Calu3 (cell line): ENCODE measurements at regions not wholly inside any gene's neighbourhood (a gene's known extent, or its start where the extent isn't known, plus 50 kb on each side); places are given as distances from the start of the nearest gene placed in this dataset.

ENCODE experiments used
- BruUV-seq: library from RNA; stranded (reverse); fragments of 400-500 nt; replicated peaks from 2 replicates; lab custom pipeline; 2021; lab: Mats Ljungman, UMichigan
- CTCF ChIA-PET: fragments of 300-600 bp; sonication (Branson Sonifier 250); formaldehyde crosslinking; loops from one replicate; lab custom pipeline; 2022; ENCODE audit warnings: antibody characterized with exemption; lab: Charles Lee
- DNase-seq: peaks from one replicate; pipeline ENCODE4 v3.0.0; 2022
- H3K27ac Mint-ChIP-seq: one replicate; pipeline ENCODE4 v1.8.0; 2022; ENCODE audit warnings: mixed read lengths; ENCODE audit not compliant: unreplicated experiment
- H3K27me3 Mint-ChIP-seq: one replicate; pipeline ENCODE4 v1.8.0; 2022; ENCODE audit warnings: mixed read lengths; ENCODE audit not compliant: unreplicated experiment
- H3K36me3 Mint-ChIP-seq: one replicate; pipeline ENCODE4 v1.8.0; 2022; ENCODE audit warnings: mild to moderate bottlenecking, moderate library complexity, mixed read lengths; ENCODE audit not compliant: insufficient read depth, unreplicated experiment
- H3K4me1 Mint-ChIP-seq: one replicate; pipeline ENCODE4 v1.8.0; 2022; ENCODE audit warnings: mild to moderate bottlenecking, low read depth, mixed read lengths; ENCODE audit not compliant: unreplicated experiment
- H3K4me3 Mint-ChIP-seq: one replicate; pipeline ENCODE4 v1.8.0; 2022; ENCODE audit warnings: mild to moderate bottlenecking, low read depth, moderate library complexity, mixed read lengths; ENCODE audit not compliant: unreplicated experiment
- H3K9me3 Mint-ChIP-seq: one replicate; pipeline ENCODE4 v1.8.0; 2022; ENCODE audit warnings: low read depth, mixed read lengths; ENCODE audit not compliant: unreplicated experiment
- intact Hi-C: fragments of 100-400 bp; cut with micrococcal nuclease; formaldehyde crosslinking; loops from one replicate; pipeline ENCODE4 v1.10.0; 2022; ENCODE audit not compliant: unreplicated experiment
- TF ChIP-seq, protein P1 (sequence below): fragments of 200-600 bp; IDR thresholded peaks from one replicate; pipeline ENCODE4 v1.8.0; 2022; ENCODE audit warnings: antibody characterized with exemption; ENCODE audit not compliant: unreplicated experiment

DNA sequence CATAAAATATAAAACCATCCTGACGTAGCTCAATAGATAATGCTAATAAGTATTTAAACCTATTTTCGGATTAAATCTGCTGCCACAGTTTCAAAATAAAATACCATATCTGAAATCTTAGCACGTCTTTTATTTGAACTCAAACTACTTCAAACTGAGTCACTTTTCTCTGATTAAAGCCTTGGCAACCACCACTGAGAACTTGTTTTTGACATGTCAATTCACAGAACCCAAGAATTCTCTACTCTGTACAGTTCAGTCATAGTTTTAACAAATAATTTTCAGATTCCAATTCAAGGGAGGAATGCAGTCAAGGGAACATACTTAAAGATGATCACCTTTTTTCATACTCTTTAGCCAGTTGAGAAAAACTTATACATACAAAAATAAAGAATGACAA, 643.2 kb downstream of the KCNT2 start:
- BruUV-seq: no TSS peak
- no peak for DNase-seq
- Mint-ChIP-seq H3K4me1 (no peaks in the 10 kb centered on the region), H3K27ac (no peak overlapping the region), H3K36me3 (no peaks in the 10 kb centered on the region), H3K27me3 (no peaks in the 10 kb centered on the region), H3K4me3 (no peak overlapping the region), H3K9me3 (no peaks in the 10 kb centered on the region)
- intact Hi-C loops: no loop called here
- CTCF ChIA-PET: no interaction called here
- TF ChIP-seq, protein P1, sequence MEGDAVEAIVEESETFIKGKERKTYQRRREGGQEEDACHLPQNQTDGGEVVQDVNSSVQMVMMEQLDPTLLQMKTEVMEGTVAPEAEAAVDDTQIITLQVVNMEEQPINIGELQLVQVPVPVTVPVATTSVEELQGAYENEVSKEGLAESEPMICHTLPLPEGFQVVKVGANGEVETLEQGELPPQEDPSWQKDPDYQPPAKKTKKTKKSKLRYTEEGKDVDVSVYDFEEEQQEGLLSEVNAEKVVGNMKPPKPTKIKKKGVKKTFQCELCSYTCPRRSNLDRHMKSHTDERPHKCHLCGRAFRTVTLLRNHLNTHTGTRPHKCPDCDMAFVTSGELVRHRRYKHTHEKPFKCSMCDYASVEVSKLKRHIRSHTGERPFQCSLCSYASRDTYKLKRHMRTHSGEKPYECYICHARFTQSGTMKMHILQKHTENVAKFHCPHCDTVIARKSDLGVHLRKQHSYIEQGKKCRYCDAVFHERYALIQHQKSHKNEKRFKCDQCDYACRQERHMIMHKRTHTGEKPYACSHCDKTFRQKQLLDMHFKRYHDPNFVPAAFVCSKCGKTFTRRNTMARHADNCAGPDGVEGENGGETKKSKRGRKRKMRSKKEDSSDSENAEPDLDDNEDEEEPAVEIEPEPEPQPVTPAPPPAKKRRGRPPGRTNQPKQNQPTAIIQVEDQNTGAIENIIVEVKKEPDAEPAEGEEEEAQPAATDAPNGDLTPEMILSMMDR: no peak

DNA sequence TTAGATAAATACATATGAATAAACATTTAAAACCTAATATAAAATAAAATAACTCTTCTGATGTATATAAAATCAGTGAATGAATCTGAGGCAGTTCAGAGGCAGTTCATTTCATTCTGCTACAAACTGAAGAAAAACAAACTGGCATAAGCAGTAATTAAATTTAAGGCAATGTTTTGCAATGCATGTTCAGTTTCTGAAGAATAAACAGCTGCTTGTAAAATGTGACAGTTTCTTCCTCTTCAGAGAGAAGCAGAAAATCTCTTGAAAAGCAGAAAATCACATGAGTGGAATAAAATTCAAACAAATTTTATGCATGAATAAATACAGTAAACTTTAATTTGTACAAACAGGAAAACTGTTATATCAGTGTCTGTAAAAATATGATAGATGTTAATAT, 643.7 kb downstream of the KCNT2 start:
- intact Hi-C loops: no loop called here
- TF ChIP-seq, protein P1: no peak
- DNase-seq: no peak
- Mint-ChIP-seq H3K9me3 (no peaks in the 10 kb centered on the region), H3K27me3 (no peaks in the 10 kb centered on the region), H3K4me3 (no peak overlapping the region), H3K27ac (no peak overlapping the region), H3K4me1 (no peaks in the 10 kb centered on the region), H3K36me3 (no peaks in the 10 kb centered on the region)
- BruUV-seq: no TSS peak
- CTCF ChIA-PET: no interaction called here

DNA sequence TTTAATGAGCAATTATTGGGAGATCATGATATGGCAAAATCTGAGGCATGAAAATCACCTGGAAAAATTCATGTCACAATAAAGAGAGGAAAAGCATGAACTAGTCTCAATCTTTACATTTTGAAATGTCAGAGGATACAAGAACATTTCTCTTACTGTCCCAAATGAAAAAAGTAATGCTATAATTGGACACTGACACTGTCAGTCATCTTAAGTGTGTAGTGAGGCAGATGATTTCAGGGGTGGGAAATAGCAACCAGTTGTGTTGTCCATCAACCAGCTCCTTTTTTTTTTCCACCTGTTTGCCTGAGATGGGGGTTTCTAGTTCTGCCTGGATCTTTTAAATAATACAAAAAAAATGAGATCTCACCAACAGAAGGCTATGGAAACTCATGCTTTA, 646.2 kb downstream of the KCNT2 start:
- TF ChIP-seq, protein P1: no peak
- no peaks in the 10 kb centered on the region for H3K36me3 Mint-ChIP-seq
- no TSS peak for BruUV-seq
- no peaks in the 10 kb centered on the region for H3K9me3 Mint-ChIP-seq
- intact Hi-C loops: no loop called here
- H3K4me3 Mint-ChIP-seq: no peak overlapping the region
- CTCF ChIA-PET: no interaction called here
- no peaks in the 10 kb centered on the region for H3K27me3 Mint-ChIP-seq
- no peak for DNase-seq
- no peak overlapping the region for H3K27ac Mint-ChIP-seq
- no peaks in the 10 kb centered on the region for H3K4me1 Mint-ChIP-seq

DNA sequence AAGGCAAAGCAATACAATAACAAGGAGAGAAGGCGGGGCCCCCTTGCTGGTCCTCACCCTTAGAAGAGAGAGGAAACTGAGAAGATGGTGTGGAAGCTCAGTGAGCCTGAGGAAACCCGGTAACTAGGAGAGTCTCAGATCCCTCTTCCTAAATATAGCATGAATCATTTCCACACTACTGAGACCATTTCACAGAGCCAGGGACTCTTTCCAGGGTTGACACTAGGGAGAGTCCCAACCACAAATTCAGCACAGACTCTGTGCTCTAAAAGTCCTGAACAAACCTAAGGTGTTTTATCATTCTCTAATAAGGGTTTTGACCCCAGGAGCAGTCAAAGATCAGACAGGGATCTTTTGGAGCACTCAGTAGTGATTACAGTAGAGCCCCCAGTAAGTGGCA, 647.7 kb downstream of the KCNT2 start:
- Mint-ChIP-seq H3K27me3 (no peaks in the 10 kb centered on the region), H3K9me3 (no peaks in the 10 kb centered on the region), H3K4me1 (no peaks in the 10 kb centered on the region), H3K4me3 (no peak overlapping the region), H3K27ac (no peak overlapping the region), H3K36me3 (no peaks in the 10 kb centered on the region)
- intact Hi-C loops: no loop called here
- CTCF ChIA-PET: no interaction called here
- no TSS peak for BruUV-seq
- DNase-seq: no peak
- TF ChIP-seq, protein P1: no peak
